K562 (cell line): ENCODE measurements at regions not wholly inside any gene's neighbourhood (a gene's known extent, or its start where the extent isn't known, plus 50 kb on each side); places are given as distances from the start of the nearest gene placed in this dataset.
"Not testable (repeated sequence)": the region's sequence is repeated elsewhere in the genome, so short reads cannot be mapped to it uniquely, and the experiment has no call there.

Experiments used
- ATAC-seq: fragments of 200-7000 bp; cut with Tn5 transposase; 3 replicates; pipeline ENCODE4 v1.9.1; 2020; ENCODE audit warnings: moderate library complexity
- BruUV-seq: library from RNA; stranded (reverse); fragments of 400-500 nt; replicated peaks from 2 replicates; lab custom pipeline; 2021; lab: Mats Ljungman, UMichigan
- CTCF ChIA-PET: fragments of 300-600 bp; formaldehyde crosslinking; extraction: SDS; loops from one replicate; lab custom pipeline; 2021; ENCODE audit warnings: low intra/inter-chr PET ratio; lab: Yijun Ruan, JAX
- POLR2A ChIA-PET: fragments of 300-600, 350-650 bp; sonication (Branson Sonifier 250); formaldehyde crosslinking; extraction: SDS; loops from one replicate; lab custom pipeline; 2021; ENCODE audit warnings: antibody characterized with exemption, inconsistent platforms; lab: Yijun Ruan, JAX
- DNase-seq, 4 experiments: peaks; one replicate each; pipeline versions ENCODE4 v3.0.0 to v3.0.0-alpha.2; 2011 to 2018; ENCODE audit warnings: low spot score in 3 of 4, mixed read lengths in 3 of 4; ENCODE audit errors: extremely low read depth in 1 of 4
- FAIRE-seq: peaks from 2 replicates; lab custom pipeline; 2011; peaks lifted over from hg19 to GRCh38; lab: Jason Lieb, UNC
- H2AFZ ChIP-seq: 2 replicates; pipeline ENCODE4 v1.6.0; 2011; ENCODE audit warnings: low read depth, low read length, control low read depth, inconsistent platforms
- H3K27ac ChIP-seq: fragments of 200-600 bp; 3 replicates; pipeline ENCODE4 v1.8.0; 2011; ENCODE audit warnings: low read depth, mild to moderate bottlenecking, control low read depth, inconsistent platforms, low read length, moderate library complexity, mixed read lengths; ENCODE audit errors: extremely low read depth
- H3K27me3 ChIP-seq, 2 experiments: fragments of 300-600 bp in 1 of 2; 2 replicates in 1 of 2; 3 replicates in 1 of 2; pipeline versions ENCODE4 v1.6.0 to v1.8.0; 2011; ENCODE audit warnings: inconsistent platforms in 2 of 2, low read length in 2 of 2, mild to moderate bottlenecking in 1 of 2, mixed read lengths in 1 of 2, moderate library complexity in 1 of 2; ENCODE audit not compliant: control insufficient read depth in 2 of 2, insufficient read depth in 2 of 2
- H3K36me3 ChIP-seq: fragments of 300-600 bp; 3 replicates; pipeline ENCODE4 v1.8.0; 2011; ENCODE audit warnings: mild to moderate bottlenecking, low read length, inconsistent platforms; ENCODE audit not compliant: control insufficient read depth, insufficient read depth
- H3K4me1 ChIP-seq, 2 experiments: fragments of 200-600 bp in 1 of 2; replicated peaks in 1 of 2; 2 replicates in 1 of 2; 3 replicates in 1 of 2; pipeline versions ENCODE4 v1.5.1 to v1.8.0; 2011; ENCODE audit warnings: inconsistent platforms in 2 of 2, low read length in 2 of 2, mild to moderate bottlenecking in 1 of 2, mixed read lengths in 1 of 2, moderate library complexity in 1 of 2; ENCODE audit not compliant: control insufficient read depth in 2 of 2, insufficient read depth in 2 of 2
- H3K4me2 ChIP-seq: 2 replicates; pipeline ENCODE4 v1.6.1; 2011; ENCODE audit warnings: low read length, control low read depth, inconsistent platforms, mixed read lengths; ENCODE audit not compliant: insufficient read depth
- H3K4me3 ChIP-seq: fragments of 200-600 bp; sonication (generic), shearing (Covaris generic); 2 replicates; pipeline ENCODE4 v1.5.1; 2016; ENCODE audit warnings: control low read depth, inconsistent platforms
- H3K79me2 ChIP-seq: fragments of 200-600 bp; 3 replicates; pipeline ENCODE4 v1.8.0; 2011; ENCODE audit warnings: low read length, inconsistent platforms; ENCODE audit not compliant: control insufficient read depth, insufficient read depth
- H3K9ac ChIP-seq, 2 experiments: 2 replicates each; pipeline versions ENCODE4 v1.6.0 to v1.6.1; 2011; ENCODE audit warnings: low read depth in 2 of 2, low read length in 2 of 2, control low read depth in 1 of 2, inconsistent platforms in 1 of 2, mild to moderate bottlenecking in 1 of 2, mixed read lengths in 1 of 2; ENCODE audit not compliant: insufficient read depth in 1 of 2
- H3K9me1 ChIP-seq: one replicate; pipeline ENCODE4 v1.6.0; 2011; ENCODE audit warnings: inconsistent platforms, mild to moderate bottlenecking, low read length, moderate library complexity; ENCODE audit not compliant: control insufficient read depth, insufficient read depth
- H3K9me3 ChIP-seq: replicated peaks from 2 replicates; pipeline ENCODE4 v1.5.1; 2011; ENCODE audit warnings: low read depth, low read length, inconsistent platforms; ENCODE audit not compliant: control insufficient read depth, insufficient read depth
- H4K20me1 ChIP-seq: replicated peaks from 2 replicates; pipeline ENCODE4 v1.6.1; 2011; ENCODE audit warnings: low read length, inconsistent platforms, mixed read lengths; ENCODE audit not compliant: control insufficient read depth, insufficient read depth
- CTCF ChIP-seq, 3 experiments: IDR thresholded peaks in 2 of 3; conservative IDR thresholded peaks in 1 of 3; 2 replicates each; pipeline ENCODE4 v1.5.1; 2011 to 2012; ENCODE audit warnings: low read length in 3 of 3, mild to moderate bottlenecking in 3 of 3, control low read depth in 2 of 3, improper control_type of control experiment in 1 of 3, inconsistent platforms in 1 of 3, low read depth in 1 of 3, mixed read lengths in 1 of 3, moderate library complexity in 1 of 3; ENCODE audit not compliant: insufficient read depth in 2 of 3
- HMBOX1 ChIP-seq: sonication (generic); IDR thresholded peaks from 2 replicates; pipeline ENCODE4 v1.6.1; 2016
- JUND ChIP-seq, 2 experiments: IDR thresholded peaks; 2 replicates in 1 of 2; 3 replicates in 1 of 2; pipeline ENCODE4 v1.6.1; 2011; ENCODE audit warnings: borderline replicate concordance in 2 of 2, low read depth in 2 of 2, low read length in 2 of 2, improper control_type of control experiment in 1 of 2, missing biosample characterization in 1 of 2, missing genetic modification characterization in 1 of 2, missing genetic modification reagents in 1 of 2
- NFRKB ChIP-seq: fragments of 450-650 bp; IDR thresholded peaks from 2 replicates; pipeline ENCODE4 v1.6.1; 2016; ENCODE audit warnings: low read depth
- RCOR1 ChIP-seq, 2 experiments: IDR thresholded peaks; 2 replicates each; pipeline ENCODE4 v1.6.1; 2012; ENCODE audit warnings: low read depth in 2 of 2, low read length in 2 of 2, borderline replicate concordance in 1 of 2, improper control_type of control experiment in 1 of 2
- WGBS: fragments of 100-300 bp; shearing (Covaris generic); methylation state at CpG from one replicate; pipeline ENCODE4 v1.1.6; 2016; ENCODE audit warnings: low coverage, mixed read lengths; ENCODE audit not compliant: insufficient coverage; ENCODE audit errors: missing lambda C conversion rate; 5-methylcytosine and 5-hydroxymethylcytosine counted together
- in situ Hi-C: fragments of 300-500 bp; cut with MboI; formaldehyde crosslinking; loops from 4 replicates; pipeline ENCODE4 v1.15.0; 2018; ENCODE audit warnings: inconsistent platforms, mixed read lengths
- intact Hi-C: fragments of 100-400 bp; cut with micrococcal nuclease; formaldehyde crosslinking; loops from 2 replicates; pipeline ENCODE4 v1.14.2; 2022

DNA sequence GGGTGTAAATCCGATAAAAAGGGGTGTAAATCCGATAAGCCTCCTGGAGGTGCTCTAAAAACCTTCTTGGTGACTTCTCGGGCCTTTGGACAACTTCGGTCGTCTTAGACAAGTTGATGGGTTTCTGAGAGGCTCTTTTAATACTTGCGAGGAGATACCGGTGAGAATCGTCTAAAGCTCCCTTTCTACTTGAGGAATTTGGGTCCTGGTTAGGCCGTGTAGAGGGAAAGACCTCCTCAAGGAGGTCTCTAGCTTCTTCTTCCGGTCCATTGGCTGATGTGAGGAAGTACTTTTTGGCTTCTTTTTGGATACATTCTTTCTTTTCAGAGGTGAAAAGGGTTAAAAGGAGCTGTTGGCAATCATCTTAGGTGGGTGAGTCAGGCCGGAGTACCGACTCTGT, 128.5 kb downstream of the ART5 start:
- 5% methylated on average over 10 of the region's 12 CpGs for WGBS
- peaks cover 0 to 26% of the 10 kb centered on the region in 2 experiments; a peak in 3 of 5 replicates for H3K4me1 ChIP-seq
- intact Hi-C loops, FAIRE-seq, in situ Hi-C loops, H3K36me3 ChIP-seq, H3K9me3 ChIP-seq, CTCF ChIA-PET, H3K27me3 ChIP-seq, POLR2A ChIA-PET, BruUV-seq, ATAC-seq, H3K9me1 ChIP-seq, H4K20me1 ChIP-seq: not testable (repeated sequence)
- peak overlapping the region; percentile 51; the same call in 1 of the 2 replicates for H2AFZ ChIP-seq
- peak in 1 of 4 experiments; percentile 43 for DNase-seq
- H3K27ac ChIP-seq = peak overlapping the region; percentile 80
- peaks cover 20% of the 10 kb centered on the region; the same call in 2 of the 3 replicates for H3K79me2 ChIP-seq
- TF ChIP-seq NFRKB = 0 out of 2 replicates have a peak, but pooled peaks have one; percentile 19
- H3K9ac ChIP-seq = peak overlapping the region; percentile 71 to 78; a peak in 3 of 4 replicates
- peak overlapping the region; percentile 74 for H3K4me2 ChIP-seq
- H3K4me3 ChIP-seq = peak overlapping the region; percentile 23

GRCh38 chr11:3512751-3513150, 129.0 kb downstream of the ART5 start:
- CTCF ChIA-PET; ATAC-seq; in situ Hi-C loops; intact Hi-C loops; H3K27me3 ChIP-seq; POLR2A ChIA-PET; H4K20me1 ChIP-seq; H3K9me3 ChIP-seq; BruUV-seq; H3K9me1 ChIP-seq; FAIRE-seq; H3K36me3 ChIP-seq; TF ChIP-seq JUND (tag; IDR thresholded peaks at IDR 0.05; ENCODE audit: borderline replicate concordance, low read depth, low read length): not testable (repeated sequence)
- peak overlapping the region; percentile 74 for H3K4me2 ChIP-seq
- peak overlapping the region; percentile 80 for H3K27ac ChIP-seq
- 0% methylated on average over 6 of the region's 6 CpGs for WGBS
- H3K79me2 ChIP-seq = peaks cover 20% of the 10 kb centered on the region; the same call in 2 of the 3 replicates
- H3K9ac ChIP-seq = peak overlapping the region in 1 of 2 experiments; percentile 71; a peak in 2 of 4 replicates
- TF ChIP-seq HMBOX1 (peak; percentile 43; the same call in 1 of the 2 replicates), CTCF (IDR thresholded peaks at IDR 0.05 in 2 of 3, conservative IDR thresholded peaks at IDR 0.05 in 1 of 3; ENCODE audit: insufficient read depth in 2 of 3, low read depth in 1 of 3, low read length in 3 of 3) (0 out of 6 replicates have a peak, but pooled peaks of 1 of the 3 experiments have one; percentile 3), JUND (IDR thresholded peaks at IDR 0.05; ENCODE audit: borderline replicate concordance, low read depth, low read length) (0 out of 2 replicates have a peak, but pooled peaks have one; percentile 8), RCOR1 (IDR thresholded peaks at IDR 0.05; ENCODE audit: borderline replicate concordance in 1 of 2, low read depth in 2 of 2, low read length in 2 of 2) (peak in 1 of 2 experiments; percentile 33; a peak in 1 of 4 replicates)
- peaks cover 0 to 27% of the 10 kb centered on the region in 2 experiments; a peak in 3 of 5 replicates for H3K4me1 ChIP-seq
- H2AFZ ChIP-seq = peak overlapping the region; percentile 59
- peak overlapping the region; percentile 23 for H3K4me3 ChIP-seq
- peak in 2 of 4 experiments; percentile 5 to 68 for DNase-seq
